ENCODE measurements at regions not wholly inside any gene's neighbourhood (a gene's known extent, or its start where the extent isn't known, plus 50 kb on each side); places are given as distances from the start of the nearest gene placed in this dataset.
"Not testable (repeated sequence)": the region's sequence is repeated elsewhere in the genome, so short reads cannot be mapped to it uniquely, and the experiment has no call there.

- H3K18ac ChIP-seq (ENCODE audit: low read length); H3K9ac ChIP-seq (ENCODE audit: low read length); H2AK5ac ChIP-seq (ENCODE audit: low read length); DNase-seq; H3K4me1 ChIP-seq (ENCODE audit: control insufficient read depth, low read depth, low read length); H3K4me2 ChIP-seq (ENCODE audit: low read length); H4K8ac ChIP-seq (ENCODE audit: low read depth, low read length); H3K36me3 ChIP-seq (ENCODE audit: control insufficient read depth, insufficient read depth, low read length); H3K27ac ChIP-seq (ENCODE audit: low read depth, low read length); H3K4ac ChIP-seq (ENCODE audit: low read depth, low read length); H2BK120ac ChIP-seq (ENCODE audit: low read depth, low read length); H3K79me2 ChIP-seq (ENCODE audit: control insufficient read depth, insufficient read depth, low read length); H2BK15ac ChIP-seq (replicated peaks; ENCODE audit: low read depth); H3K79me1 ChIP-seq (ENCODE audit: low read length); H3K23ac ChIP-seq (ENCODE audit: low read length); H3K4me3 ChIP-seq (ENCODE audit: low read length); H3K27me3 ChIP-seq (ENCODE audit: insufficient read depth, low read length, poor library complexity); H3K56ac ChIP-seq (ENCODE audit: low read length); H2BK5ac ChIP-seq (ENCODE audit: low read length); H4K5ac ChIP-seq (ENCODE audit: low read length): not testable (repeated sequence)
- WGBS (ENCODE audit: extremely low coverage, insufficient coverage, low lambda C conversion rate) = no CpG with 5 or more reads among the region's 4 CpGs
Measured at GRCh38 chr15:20279056-20279455, 262.5 kb downstream of the GOLGA6L6 start.

GRCh38 chr15:20278376-20278775 is 263.2 kb downstream of the GOLGA6L6 start:
- H3K79me2 ChIP-seq (ENCODE audit: control insufficient read depth, insufficient read depth, low read length); H3K9ac ChIP-seq (ENCODE audit: low read length); H3K4ac ChIP-seq (ENCODE audit: low read depth, low read length); H3K36me3 ChIP-seq (ENCODE audit: control insufficient read depth, insufficient read depth, low read length); H3K56ac ChIP-seq (ENCODE audit: low read length); H3K23ac ChIP-seq (ENCODE audit: low read length); H3K4me1 ChIP-seq (ENCODE audit: control insufficient read depth, low read depth, low read length); H4K8ac ChIP-seq (ENCODE audit: low read depth, low read length); H3K18ac ChIP-seq (ENCODE audit: low read length); H4K5ac ChIP-seq (ENCODE audit: low read length); H3K4me2 ChIP-seq (ENCODE audit: low read length); H3K27ac ChIP-seq (ENCODE audit: low read depth, low read length); DNase-seq; H3K4me3 ChIP-seq (ENCODE audit: low read length); H3K79me1 ChIP-seq (ENCODE audit: low read length); H2AK5ac ChIP-seq (ENCODE audit: low read length); H2BK120ac ChIP-seq (ENCODE audit: low read depth, low read length); H2BK5ac ChIP-seq (ENCODE audit: low read length); H2BK15ac ChIP-seq (replicated peaks; ENCODE audit: low read depth); H3K27me3 ChIP-seq (ENCODE audit: insufficient read depth, low read length, poor library complexity): not testable (repeated sequence)
- WGBS (ENCODE audit: extremely low coverage, insufficient coverage, low lambda C conversion rate) = no CpG with 5 or more reads among the region's 1 CpG

- H3K36me3 ChIP-seq (ENCODE audit: control insufficient read depth, insufficient read depth, low read length); H3K4me2 ChIP-seq (ENCODE audit: low read length); H3K27ac ChIP-seq (ENCODE audit: low read depth, low read length); H3K9ac ChIP-seq (ENCODE audit: low read length); H4K8ac ChIP-seq (ENCODE audit: low read depth, low read length); H3K79me1 ChIP-seq (ENCODE audit: low read length); H2BK120ac ChIP-seq (ENCODE audit: low read depth, low read length); H3K4me3 ChIP-seq (ENCODE audit: low read length); H2BK15ac ChIP-seq (replicated peaks; ENCODE audit: low read depth); H3K4ac ChIP-seq (ENCODE audit: low read depth, low read length); H3K56ac ChIP-seq (ENCODE audit: low read length); H3K18ac ChIP-seq (ENCODE audit: low read length); H3K4me1 ChIP-seq (ENCODE audit: control insufficient read depth, low read depth, low read length); H3K79me2 ChIP-seq (ENCODE audit: control insufficient read depth, insufficient read depth, low read length); H3K27me3 ChIP-seq (ENCODE audit: insufficient read depth, low read length, poor library complexity); H4K5ac ChIP-seq (ENCODE audit: low read length); H2AK5ac ChIP-seq (ENCODE audit: low read length); H2BK5ac ChIP-seq (ENCODE audit: low read length); H3K23ac ChIP-seq (ENCODE audit: low read length); DNase-seq: not testable (repeated sequence)
- no CpG with 5 or more reads among the region's 3 CpGs for WGBS (ENCODE audit: extremely low coverage, insufficient coverage, low lambda C conversion rate)
Measured at GRCh38 chr15:20277451-20277850, 264.1 kb downstream of the GOLGA6L6 start.

GRCh38 chr15:20276312-20277114 is 265.1 kb downstream of the GOLGA6L6 start:
- not testable (repeated sequence) for H2AK5ac ChIP-seq (ENCODE audit: low read length); H2BK120ac ChIP-seq (ENCODE audit: low read depth, low read length); H3K27me3 ChIP-seq (ENCODE audit: insufficient read depth, low read length, poor library complexity); H3K4me2 ChIP-seq (ENCODE audit: low read length); H3K9ac ChIP-seq (ENCODE audit: low read length); H4K8ac ChIP-seq (ENCODE audit: low read depth, low read length); H3K18ac ChIP-seq (ENCODE audit: low read length); H3K36me3 ChIP-seq (ENCODE audit: control insufficient read depth, insufficient read depth, low read length); H3K27ac ChIP-seq (ENCODE audit: low read depth, low read length); DNase-seq; H3K79me1 ChIP-seq (ENCODE audit: low read length); H3K79me2 ChIP-seq (ENCODE audit: control insufficient read depth, insufficient read depth, low read length); H2BK15ac ChIP-seq (replicated peaks; ENCODE audit: low read depth); H3K4me1 ChIP-seq (ENCODE audit: control insufficient read depth, low read depth, low read length); H3K4ac ChIP-seq (ENCODE audit: low read depth, low read length); H3K56ac ChIP-seq (ENCODE audit: low read length); H4K5ac ChIP-seq (ENCODE audit: low read length); H3K4me3 ChIP-seq (ENCODE audit: low read length); H3K23ac ChIP-seq (ENCODE audit: low read length); H2BK5ac ChIP-seq (ENCODE audit: low read length)
- WGBS (ENCODE audit: extremely low coverage, insufficient coverage, low lambda C conversion rate) = no CpG with 5 or more reads among the region's 13 CpGs

- H3K18ac ChIP-seq (ENCODE audit: low read length); H3K4me2 ChIP-seq (ENCODE audit: low read length); H4K5ac ChIP-seq (ENCODE audit: low read length); H3K36me3 ChIP-seq (ENCODE audit: control insufficient read depth, insufficient read depth, low read length); H3K4me1 ChIP-seq (ENCODE audit: control insufficient read depth, low read depth, low read length); H3K79me1 ChIP-seq (ENCODE audit: low read length); H3K27me3 ChIP-seq (ENCODE audit: insufficient read depth, low read length, poor library complexity); H3K9ac ChIP-seq (ENCODE audit: low read length); H3K4me3 ChIP-seq (ENCODE audit: low read length); H4K8ac ChIP-seq (ENCODE audit: low read depth, low read length); DNase-seq; H2BK120ac ChIP-seq (ENCODE audit: low read depth, low read length); H2BK5ac ChIP-seq (ENCODE audit: low read length); H2BK15ac ChIP-seq (replicated peaks; ENCODE audit: low read depth); H3K56ac ChIP-seq (ENCODE audit: low read length); H2AK5ac ChIP-seq (ENCODE audit: low read length); H3K23ac ChIP-seq (ENCODE audit: low read length); H3K27ac ChIP-seq (ENCODE audit: low read depth, low read length); H3K79me2 ChIP-seq (ENCODE audit: control insufficient read depth, insufficient read depth, low read length); H3K4ac ChIP-seq (ENCODE audit: low read depth, low read length): not testable (repeated sequence)
- no CpG with 5 or more reads among the region's 5 CpGs for WGBS (ENCODE audit: extremely low coverage, insufficient coverage, low lambda C conversion rate)
Measured at GRCh38 chr15:20275373-20275967, 266.1 kb downstream of the GOLGA6L6 start.

All from mesendoderm (in vitro differentiated cells).